Ramos (cell line): ENCODE measurements at regions not wholly inside any gene's neighbourhood (a gene's known extent, or its start where the extent isn't known, plus 50 kb on each side); places are given as distances from the start of the nearest gene placed in this dataset.

ENCODE experiments used
- in situ Hi-C: fragments of 300-500 bp; cut with MboI; formaldehyde crosslinking; loops from one replicate; pipeline ENCODE4 v1.14.3; 2022; ENCODE audit warnings: low sequenced_read_pairs; ENCODE audit not compliant: unreplicated experiment

DNA sequence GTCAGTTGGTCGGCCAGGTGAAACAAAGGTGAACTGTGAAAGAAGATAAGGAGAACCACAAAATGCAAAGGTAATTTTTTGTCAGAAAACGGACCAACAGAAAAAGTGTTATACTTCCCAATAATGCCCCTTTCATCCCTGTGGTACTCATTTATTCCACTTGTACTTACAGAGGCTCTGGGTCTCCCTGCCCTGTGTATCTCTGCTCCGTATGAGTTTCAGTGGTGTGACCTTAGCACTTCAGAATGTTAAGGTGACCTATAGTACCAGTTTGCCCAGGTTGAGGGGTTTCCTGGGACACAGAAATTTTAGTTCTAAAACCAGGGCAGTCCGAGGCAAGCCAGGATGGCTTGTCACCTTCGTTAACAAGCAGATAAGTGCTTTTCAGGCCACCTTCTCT, 254.8 kb downstream of the OLFM3 start:
- in situ Hi-C loops: no loop called here

GRCh38 chr1:101742509-101742908, 254.2 kb downstream of the OLFM3 start:
- in situ Hi-C loops: no loop called here

- in situ Hi-C loops: no loop called here
Measured at GRCh38 chr1:101745551-101746270, 251.0 kb downstream of the OLFM3 start.

GRCh38 chr1:101748077-101748476, 248.6 kb downstream of the OLFM3 start:
- in situ Hi-C loops: no loop called here
